B cell (primary cell): ENCODE measurements at regions not wholly inside any gene's neighbourhood (a gene's known extent, or its start where the extent isn't known, plus 50 kb on each side); places are given as distances from the start of the nearest gene placed in this dataset.

Experiments used
- EZH2 ChIP-seq: IDR thresholded peaks from 2 replicates; pipeline ENCODE4 v1.6.1; 2012; ENCODE audit warnings: borderline replicate concordance, low read depth, mild to moderate bottlenecking, moderate library complexity, low read length; ENCODE audit not compliant: insufficient read depth, poor library complexity, severe bottlenecking
- TF ChIP-seq, protein P1 (sequence below): fragments of 200-600 bp; IDR thresholded peaks from one replicate; pipeline ENCODE4 v1.8.0; 2022; ENCODE audit warnings: antibody characterized with exemption, mild to moderate bottlenecking

DNA sequence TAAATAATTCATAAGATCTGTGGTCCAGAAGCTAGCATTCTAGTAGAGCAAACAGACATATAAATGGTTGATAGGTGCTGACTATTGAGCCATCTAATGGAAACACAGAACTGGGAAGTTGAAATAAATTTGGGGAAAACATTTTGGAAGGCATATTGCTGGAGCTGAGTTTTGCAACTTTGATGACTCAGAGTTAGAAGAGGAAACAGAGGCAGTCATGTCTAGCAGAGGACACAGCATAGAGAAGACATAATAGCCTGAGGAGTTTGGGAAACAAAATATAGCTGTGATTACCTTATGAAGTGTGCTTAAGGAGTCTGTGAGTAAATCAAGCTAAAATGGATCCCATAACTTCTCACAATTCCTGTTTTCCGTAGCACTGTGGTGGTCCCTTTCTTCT lies 86.9 kb upstream of the FLRT2 start:
- no peak for TF ChIP-seq EZH2
- TF ChIP-seq, protein P1, sequence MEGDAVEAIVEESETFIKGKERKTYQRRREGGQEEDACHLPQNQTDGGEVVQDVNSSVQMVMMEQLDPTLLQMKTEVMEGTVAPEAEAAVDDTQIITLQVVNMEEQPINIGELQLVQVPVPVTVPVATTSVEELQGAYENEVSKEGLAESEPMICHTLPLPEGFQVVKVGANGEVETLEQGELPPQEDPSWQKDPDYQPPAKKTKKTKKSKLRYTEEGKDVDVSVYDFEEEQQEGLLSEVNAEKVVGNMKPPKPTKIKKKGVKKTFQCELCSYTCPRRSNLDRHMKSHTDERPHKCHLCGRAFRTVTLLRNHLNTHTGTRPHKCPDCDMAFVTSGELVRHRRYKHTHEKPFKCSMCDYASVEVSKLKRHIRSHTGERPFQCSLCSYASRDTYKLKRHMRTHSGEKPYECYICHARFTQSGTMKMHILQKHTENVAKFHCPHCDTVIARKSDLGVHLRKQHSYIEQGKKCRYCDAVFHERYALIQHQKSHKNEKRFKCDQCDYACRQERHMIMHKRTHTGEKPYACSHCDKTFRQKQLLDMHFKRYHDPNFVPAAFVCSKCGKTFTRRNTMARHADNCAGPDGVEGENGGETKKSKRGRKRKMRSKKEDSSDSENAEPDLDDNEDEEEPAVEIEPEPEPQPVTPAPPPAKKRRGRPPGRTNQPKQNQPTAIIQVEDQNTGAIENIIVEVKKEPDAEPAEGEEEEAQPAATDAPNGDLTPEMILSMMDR = no peak
